ENCODE measurements at regions not wholly inside any gene's neighbourhood (a gene's known extent, or its start where the extent isn't known, plus 50 kb on each side); places are given as distances from the start of the nearest gene placed in this dataset.

DNA sequence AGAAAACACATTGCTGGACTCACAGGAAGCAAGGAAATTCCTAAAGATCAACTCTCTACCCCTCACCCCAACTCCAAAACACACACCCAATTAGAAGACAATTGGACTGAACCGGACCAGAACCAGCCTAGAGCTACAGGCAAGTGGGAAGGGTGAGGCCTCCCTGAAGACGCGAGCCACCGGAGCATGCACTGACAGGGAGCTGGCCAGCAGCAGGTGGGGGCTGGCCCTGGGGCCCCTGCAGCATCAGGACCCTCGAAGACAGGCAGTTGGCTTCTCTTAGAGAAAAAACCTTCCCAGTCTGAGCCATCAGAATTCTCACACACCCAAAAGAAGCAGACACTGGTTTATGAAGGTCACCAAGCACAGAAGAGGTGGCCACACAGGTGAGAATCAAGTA, 209.5 kb upstream of the DIO3 start:
- TF ChIP-seq, protein P1, sequence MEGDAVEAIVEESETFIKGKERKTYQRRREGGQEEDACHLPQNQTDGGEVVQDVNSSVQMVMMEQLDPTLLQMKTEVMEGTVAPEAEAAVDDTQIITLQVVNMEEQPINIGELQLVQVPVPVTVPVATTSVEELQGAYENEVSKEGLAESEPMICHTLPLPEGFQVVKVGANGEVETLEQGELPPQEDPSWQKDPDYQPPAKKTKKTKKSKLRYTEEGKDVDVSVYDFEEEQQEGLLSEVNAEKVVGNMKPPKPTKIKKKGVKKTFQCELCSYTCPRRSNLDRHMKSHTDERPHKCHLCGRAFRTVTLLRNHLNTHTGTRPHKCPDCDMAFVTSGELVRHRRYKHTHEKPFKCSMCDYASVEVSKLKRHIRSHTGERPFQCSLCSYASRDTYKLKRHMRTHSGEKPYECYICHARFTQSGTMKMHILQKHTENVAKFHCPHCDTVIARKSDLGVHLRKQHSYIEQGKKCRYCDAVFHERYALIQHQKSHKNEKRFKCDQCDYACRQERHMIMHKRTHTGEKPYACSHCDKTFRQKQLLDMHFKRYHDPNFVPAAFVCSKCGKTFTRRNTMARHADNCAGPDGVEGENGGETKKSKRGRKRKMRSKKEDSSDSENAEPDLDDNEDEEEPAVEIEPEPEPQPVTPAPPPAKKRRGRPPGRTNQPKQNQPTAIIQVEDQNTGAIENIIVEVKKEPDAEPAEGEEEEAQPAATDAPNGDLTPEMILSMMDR (IDR thresholded peaks at IDR 0.05) = no peak
- no peak for TF ChIP-seq POLR2A (IDR thresholded peaks at IDR 0.05)
